ENCODE measurements at regions not wholly inside any gene's neighbourhood (a gene's known extent, or its start where the extent isn't known, plus 50 kb on each side); places are given as distances from the start of the nearest gene placed in this dataset.

- ATAC-seq, result no peak
Measured at GRCh38 chr10:34875061-34875460, 60.0 kb upstream of the PARD3 start.

GRCh38 chr10:34872820-34873219 is 57.7 kb upstream of the PARD3 start:
- no peak for ATAC-seq
- no peak for DNase-seq
- peaks cover 0 to 12% (median 2%) of the 10 kb centered on the region in 4 donors for H3K4me1 Mint-ChIP-seq
- POLR2A ChIA-PET, result no interaction called here
- no peak overlapping the region for H3K27ac Mint-ChIP-seq
- H3K4me3 Mint-ChIP-seq, result no peak overlapping the region
- H3K36me3 Mint-ChIP-seq, result no peaks in the 10 kb centered on the region
- peaks cover 0 to 19% (median 2%) of the 10 kb centered on the region in 5 donors for H3K27me3 Mint-ChIP-seq
- H3K9me3 Mint-ChIP-seq, result no peaks in the 10 kb centered on the region

More at GRCh38 chr10:34875061-34875460, 60.0 kb upstream of the PARD3 start:
- H3K27me3 Mint-ChIP-seq, result peaks cover 0 to 11% (median 0%) of the 10 kb centered on the region in 5 donors
- no peak overlapping the region for H3K27ac Mint-ChIP-seq
- H3K4me1 Mint-ChIP-seq, result no peaks in the 10 kb centered on the region
- H3K4me3 Mint-ChIP-seq, result no peak overlapping the region
- DNase-seq, result no peak
- POLR2A ChIA-PET, result no interaction called here
- no peaks in the 10 kb centered on the region for H3K9me3 Mint-ChIP-seq
- no peaks in the 10 kb centered on the region for H3K36me3 Mint-ChIP-seq

GRCh38 chr10:34869135-34869836 is 54.2 kb upstream of the PARD3 start:
- Mint-ChIP-seq H3K9me3 (no peaks in the 10 kb centered on the region), H3K27me3 (peaks cover 2 to 19% (median 10%) of the 10 kb centered on the region in 5 donors), H3K4me3 (no peak overlapping the region), H3K27ac (no peak overlapping the region), H3K4me1 (peaks cover 0 to 12% (median 2%) of the 10 kb centered on the region in 4 donors), H3K36me3 (no peaks in the 10 kb centered on the region)
- no peak for ATAC-seq
- POLR2A ChIA-PET, result no interaction called here
- no peak for DNase-seq

GRCh38 chr10:34868589-34868988 is 53.5 kb upstream of the PARD3 start:
- Mint-ChIP-seq H3K36me3 (no peaks in the 10 kb centered on the region), H3K4me3 (no peak overlapping the region), H3K4me1 (peaks cover 0 to 12% (median 2%) of the 10 kb centered on the region in 4 donors), H3K27me3 (peaks cover 2 to 18% (median 10%) of the 10 kb centered on the region in 5 donors), H3K27ac (no peak overlapping the region), H3K9me3 (no peaks in the 10 kb centered on the region)
- POLR2A ChIA-PET, result no interaction called here
- no peak for DNase-seq
- no peak for ATAC-seq

GRCh38 chr10:34866848-34867247 is 51.8 kb upstream of the PARD3 start:
- Mint-ChIP-seq H3K4me1 (peaks cover 0 to 12% (median 2%) of the 10 kb centered on the region in 4 donors), H3K27me3 (peaks cover 2 to 11% (median 8%) of the 10 kb centered on the region in 5 donors), H3K36me3 (no peaks in the 10 kb centered on the region), H3K9me3 (no peaks in the 10 kb centered on the region), H3K4me3 (no peak overlapping the region), H3K27ac (no peak overlapping the region)
- DNase-seq, result no peak
- no peak for ATAC-seq
- POLR2A ChIA-PET, result interaction anchor here (0.7 kb wide), 1 partner anchor 41 kb away, joined by 3 read pairs; no protein-coding TSS in a partner anchor

Data from naive thymus-derived CD8-positive, alpha-beta T cell (primary cell).